HG03565 (cell line): ENCODE measurements at regions not wholly inside any gene's neighbourhood (a gene's known extent, or its start where the extent isn't known, plus 50 kb on each side); places are given as distances from the start of the nearest gene placed in this dataset.
"Not testable (repeated sequence)": the region's sequence is repeated elsewhere in the genome, so short reads cannot be mapped to it uniquely, and the experiment has no call there.

ENCODE experiments used
- ATAC-seq: cut with Tn5 transposase; IDR thresholded peaks from one replicate; pipeline ENCODE4 v1.9.1; 2021; ENCODE audit warnings: mild to moderate bottlenecking, moderate library complexity; ENCODE audit not compliant: unreplicated experiment

- not testable (repeated sequence) for ATAC-seq
Measured at GRCh38 chr3:187890405-187890752, 145.1 kb upstream of the BCL6 start.

DNA sequence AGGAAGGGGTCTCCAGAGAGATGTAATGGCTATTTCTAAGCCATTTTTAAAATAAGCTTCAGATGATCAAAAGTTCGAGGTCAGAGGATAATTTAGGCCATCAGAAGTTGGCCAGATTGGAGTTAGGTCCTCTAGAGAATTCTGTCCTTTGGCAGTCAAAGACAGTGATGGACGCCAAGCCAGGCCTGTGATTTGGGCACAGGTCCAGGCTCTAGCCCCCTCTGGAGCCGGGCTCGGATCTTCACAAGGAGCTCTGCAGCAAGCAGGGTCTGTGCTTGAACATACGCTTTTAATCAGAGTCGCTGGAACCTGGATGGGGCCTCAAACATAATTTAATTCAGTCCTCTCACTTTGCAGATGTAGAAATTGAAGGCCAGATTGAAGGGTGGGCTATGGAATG lies 151.4 kb upstream of the BCL6 start:
- no peak for ATAC-seq

GRCh38 chr3:187899246-187899645 lies 154.0 kb upstream of the BCL6 start:
- no peak for ATAC-seq

GRCh38 chr3:187900993-187901755 lies 155.9 kb upstream of the BCL6 start:
- no peak for ATAC-seq

GRCh38 chr3:187902041-187902471 lies 156.8 kb upstream of the BCL6 start:
- peak; percentile 43 for ATAC-seq

DNA sequence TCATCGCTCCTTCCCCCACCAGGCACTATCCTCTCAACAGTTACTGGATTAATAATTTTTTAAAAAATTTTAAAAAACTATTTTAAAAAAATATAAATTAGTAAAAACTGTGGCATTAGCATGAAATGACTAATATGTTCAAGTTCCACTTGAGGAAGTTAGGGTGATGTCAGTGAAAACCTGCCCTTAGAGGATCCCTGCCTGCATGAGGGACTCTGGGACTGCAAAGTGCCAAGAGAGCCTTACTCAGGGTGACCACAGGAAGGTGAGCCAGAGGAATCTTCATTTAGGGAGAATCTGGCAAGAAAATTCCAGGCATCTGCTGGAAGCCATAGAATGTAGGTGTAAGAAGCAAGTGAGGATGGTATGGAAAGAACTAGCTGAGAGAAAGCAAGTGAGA lies 157.7 kb upstream of the BCL6 start:
- ATAC-seq, result no peak

DNA sequence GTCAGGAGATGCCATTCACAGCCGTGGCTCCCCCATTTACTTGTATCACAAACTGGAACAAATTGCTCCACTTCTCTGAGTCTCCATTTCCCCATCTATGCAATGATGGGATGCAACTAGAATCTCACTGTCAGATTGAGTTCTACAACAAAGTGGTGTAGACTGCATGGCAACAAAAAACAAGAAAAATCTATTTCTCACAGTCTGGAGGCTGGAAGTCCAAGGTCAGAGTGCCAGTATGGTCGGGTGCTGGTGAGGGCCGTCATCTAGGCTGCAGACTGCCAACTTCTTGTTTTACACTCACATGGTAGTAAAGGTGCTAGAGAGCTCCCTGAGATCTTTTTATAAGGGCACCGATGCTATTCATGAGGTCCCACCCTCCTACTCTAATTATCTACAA lies 158.4 kb upstream of the BCL6 start:
- no peak for ATAC-seq

GRCh38 chr3:187906416-187906815 lies 161.1 kb upstream of the BCL6 start:
- no peak for ATAC-seq

GRCh38 chr3:187906920-187907319 lies 161.7 kb upstream of the BCL6 start:
- ATAC-seq, result no peak

GRCh38 chr3:187909866-187910265 lies 164.6 kb upstream of the BCL6 start:
- ATAC-seq, result no peak

DNA sequence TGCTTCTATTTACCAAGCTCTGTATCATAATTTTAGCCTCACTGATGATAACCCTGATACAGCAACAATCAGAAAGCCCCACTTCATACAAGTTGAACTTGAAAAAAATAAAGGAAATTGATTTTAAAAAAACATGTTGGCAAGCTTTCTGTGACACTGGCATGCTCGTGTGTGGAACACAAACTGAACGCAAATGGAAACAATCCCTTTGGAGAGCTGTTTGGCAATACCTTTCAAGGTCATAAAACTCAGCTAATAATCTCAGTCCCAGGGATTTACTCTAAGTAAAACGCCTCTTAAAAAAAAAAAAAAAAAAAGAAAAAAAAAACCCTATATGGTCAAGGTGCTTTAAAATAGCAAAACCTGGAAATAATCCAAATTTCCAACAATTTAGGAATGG lies 166.7 kb upstream of the BCL6 start:
- ATAC-seq, result no peak

DNA sequence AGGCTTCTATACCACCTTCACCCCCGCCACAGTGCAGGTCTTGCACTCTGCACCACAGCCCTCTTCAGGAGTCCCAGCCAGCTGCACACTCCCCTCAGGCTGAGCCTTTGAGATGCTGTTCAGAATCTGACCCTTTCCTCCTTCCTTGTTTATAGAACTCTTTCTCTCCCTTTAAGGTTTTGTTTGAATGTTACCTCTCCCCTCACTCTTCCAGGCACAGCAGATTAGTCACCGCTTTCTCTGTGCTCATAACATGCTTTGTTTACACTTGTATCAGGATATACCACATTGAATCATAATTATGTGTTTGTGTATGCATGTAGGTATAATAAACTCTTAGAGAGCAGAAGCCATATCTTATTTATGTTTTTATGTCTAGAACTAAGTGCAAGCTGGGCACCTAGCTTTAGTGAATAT lies 168.4 kb upstream of the BCL6 start:
- ATAC-seq, result no peak

- no peak for ATAC-seq
Measured at GRCh38 chr3:187914231-187914630, 169.0 kb upstream of the BCL6 start.

- ATAC-seq, result no peak
Measured at GRCh38 chr3:187916072-187916471, 170.8 kb upstream of the BCL6 start.

DNA sequence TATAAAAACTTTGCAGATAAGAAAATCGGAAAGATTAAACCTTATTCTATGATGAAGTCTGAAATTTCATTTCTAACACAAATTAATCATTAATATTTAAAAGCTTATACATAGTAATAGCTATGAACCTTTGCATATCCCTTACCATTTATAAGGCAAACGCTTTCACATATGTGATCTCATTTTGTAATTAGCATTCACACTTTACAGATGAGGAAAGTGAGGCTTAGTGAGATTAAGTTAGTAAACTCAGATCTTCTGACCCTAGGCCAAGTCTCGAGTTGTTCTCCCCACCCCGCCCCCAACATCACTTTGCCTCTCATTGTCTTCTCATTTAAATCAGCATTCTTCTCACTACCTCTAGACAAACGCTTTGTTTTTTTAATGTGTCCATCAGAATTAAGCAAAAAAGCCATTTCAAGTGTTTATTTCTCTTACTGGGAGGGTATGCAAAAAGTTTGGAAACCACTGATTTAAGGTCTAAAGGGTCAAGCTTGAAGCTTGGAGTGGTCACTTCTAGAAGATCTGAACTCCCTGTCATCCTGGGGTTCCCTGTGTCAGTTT lies 172.9 kb upstream of the BCL6 start:
- no peak for ATAC-seq

- peak; percentile 84 for ATAC-seq
Measured at GRCh38 chr3:187919048-187919447, 173.8 kb upstream of the BCL6 start.

DNA sequence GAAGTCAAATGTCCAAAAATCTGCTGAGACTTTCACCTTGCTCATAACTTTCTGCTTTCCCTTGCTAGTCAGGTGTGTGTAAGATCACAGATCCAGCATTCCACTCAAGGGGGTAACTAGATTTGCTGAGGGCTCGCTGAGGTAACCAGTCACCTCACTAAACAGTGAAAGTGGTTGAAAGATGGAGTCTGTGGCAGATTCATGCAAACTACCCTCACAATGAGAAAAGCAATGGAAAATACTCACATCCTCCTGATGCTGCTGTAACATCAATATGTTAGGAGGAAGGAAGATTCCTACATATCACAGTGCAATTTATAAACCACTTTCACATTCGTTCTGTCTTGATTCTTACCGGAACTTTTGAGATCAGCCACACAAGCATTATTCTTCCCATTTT lies 174.3 kb upstream of the BCL6 start:
- peak; percentile 37 for ATAC-seq

DNA sequence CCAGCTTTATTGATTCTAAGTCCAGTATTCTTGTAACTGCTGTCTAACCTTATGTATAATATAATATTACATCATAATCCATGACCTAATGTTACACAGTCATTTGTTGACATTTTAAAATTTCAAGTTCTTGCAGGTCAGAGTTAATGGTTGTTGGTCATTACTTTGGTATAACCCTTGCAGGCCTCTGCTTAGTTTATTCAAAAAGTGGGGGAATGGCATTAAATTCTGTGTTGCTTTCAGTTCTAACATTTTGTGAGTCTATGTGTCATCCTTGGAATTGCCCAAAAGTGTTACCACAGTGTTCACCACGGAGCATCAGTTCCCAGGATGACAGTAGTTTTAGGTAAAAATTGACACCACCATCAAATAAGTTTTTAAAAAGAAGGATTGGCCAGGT lies 174.8 kb upstream of the BCL6 start:
- no peak for ATAC-seq

DNA sequence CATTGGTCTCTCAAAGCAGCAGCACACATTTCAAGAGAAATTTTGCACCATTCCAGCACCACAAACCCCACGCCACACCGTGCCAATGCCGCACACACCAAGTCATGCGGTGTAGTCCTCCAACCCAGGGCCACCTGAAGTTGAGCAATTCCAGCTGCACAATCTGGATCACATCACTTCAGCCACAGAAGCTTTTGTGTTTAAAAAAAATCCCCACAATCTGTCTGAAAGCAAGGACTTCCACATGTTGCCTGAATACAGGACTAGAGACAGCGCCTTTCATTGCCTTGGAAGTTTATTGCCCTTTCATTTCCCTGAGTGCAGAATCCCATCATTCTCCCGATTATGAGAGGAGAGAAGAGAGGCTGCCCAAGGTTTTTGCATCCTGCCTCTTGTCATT lies 175.6 kb upstream of the BCL6 start:
- ATAC-seq, result no peak

DNA sequence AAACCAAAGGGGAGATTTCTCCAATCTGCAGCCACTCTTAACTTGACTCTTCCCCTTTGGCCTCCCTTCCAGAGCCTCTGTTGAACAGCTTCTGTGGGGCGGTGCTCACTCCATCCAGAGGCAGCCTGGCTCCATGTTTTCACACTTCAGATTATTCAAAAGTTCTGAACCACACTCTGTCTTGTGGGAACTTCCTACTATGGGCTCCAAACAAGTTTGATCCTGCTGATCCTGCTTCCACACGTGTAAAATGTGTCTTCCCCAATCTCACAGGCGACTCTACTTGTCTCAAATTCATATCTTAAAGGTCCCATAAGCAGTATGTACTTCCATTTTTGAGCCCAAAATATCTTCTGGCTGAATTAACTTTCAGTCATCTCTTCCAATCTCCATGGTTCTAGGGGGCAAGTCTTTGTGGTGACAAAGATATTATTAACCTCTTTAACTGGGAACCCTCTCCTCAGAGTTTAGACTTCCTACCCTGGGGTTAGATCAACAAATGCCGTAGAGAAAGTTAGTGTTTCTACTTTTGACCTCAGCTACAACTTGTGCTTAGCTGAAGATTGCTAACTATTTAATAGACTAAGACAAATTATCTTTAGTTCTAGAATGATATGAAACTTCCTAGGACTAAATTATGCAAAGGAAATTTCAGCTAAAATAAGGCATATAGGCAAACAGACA lies 176.3 kb upstream of the BCL6 start:
- ATAC-seq, result no peak

- no peak for ATAC-seq
Measured at GRCh38 chr3:187922704-187923416, 177.6 kb upstream of the BCL6 start.

DNA sequence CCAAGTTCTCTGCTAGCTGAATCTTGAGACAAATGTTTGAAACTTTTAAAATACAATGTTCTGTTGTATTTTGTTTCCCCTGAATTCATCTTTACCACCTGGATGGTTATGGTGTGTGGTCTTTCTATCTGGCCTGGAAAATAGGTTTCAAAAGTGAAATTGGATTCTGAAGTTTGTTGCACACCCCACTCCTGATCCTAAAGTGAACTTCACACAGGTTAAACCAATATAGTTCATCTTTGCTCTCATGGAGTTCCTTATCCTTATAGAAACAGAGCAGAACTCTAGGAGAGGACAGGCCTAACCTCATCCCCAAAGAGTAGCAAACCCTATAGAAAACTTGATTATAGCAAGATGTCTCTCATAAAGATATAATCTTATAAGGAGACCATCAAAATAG lies 179.4 kb upstream of the BCL6 start:
- no peak for ATAC-seq
